ENCODE measurements at regions not wholly inside any gene's neighbourhood (a gene's known extent, or its start where the extent isn't known, plus 50 kb on each side); places are given as distances from the start of the nearest gene placed in this dataset.
"Not testable (repeated sequence)": the region's sequence is repeated elsewhere in the genome, so short reads cannot be mapped to it uniquely, and the experiment has no call there.

DNA sequence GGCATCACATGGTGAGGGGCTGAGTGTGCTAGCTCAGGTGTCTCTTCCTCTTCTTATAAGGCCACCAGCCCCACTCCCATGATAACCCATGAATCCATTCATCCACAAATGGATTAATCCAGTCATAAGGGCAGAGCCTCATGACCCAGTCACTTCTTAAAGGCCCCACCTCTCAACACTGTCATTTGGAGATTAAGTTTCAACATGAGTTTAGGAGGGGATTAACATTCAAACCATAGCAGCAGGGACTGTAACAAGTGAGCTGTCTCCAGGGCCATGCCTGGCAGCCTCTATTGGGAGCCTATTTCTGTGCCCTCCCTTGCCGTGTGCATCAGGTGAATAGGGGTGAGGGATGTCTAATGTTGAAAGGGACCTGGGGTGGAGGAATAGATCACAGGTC is 77.5 kb downstream of the CHRD start:
- TF ChIP-seq ZNF331 (CRISPR knock-in tag; IDR thresholded peaks at IDR 0.05; ENCODE audit: low read depth), result no peak
- TF ChIP-seq, protein P1, sequence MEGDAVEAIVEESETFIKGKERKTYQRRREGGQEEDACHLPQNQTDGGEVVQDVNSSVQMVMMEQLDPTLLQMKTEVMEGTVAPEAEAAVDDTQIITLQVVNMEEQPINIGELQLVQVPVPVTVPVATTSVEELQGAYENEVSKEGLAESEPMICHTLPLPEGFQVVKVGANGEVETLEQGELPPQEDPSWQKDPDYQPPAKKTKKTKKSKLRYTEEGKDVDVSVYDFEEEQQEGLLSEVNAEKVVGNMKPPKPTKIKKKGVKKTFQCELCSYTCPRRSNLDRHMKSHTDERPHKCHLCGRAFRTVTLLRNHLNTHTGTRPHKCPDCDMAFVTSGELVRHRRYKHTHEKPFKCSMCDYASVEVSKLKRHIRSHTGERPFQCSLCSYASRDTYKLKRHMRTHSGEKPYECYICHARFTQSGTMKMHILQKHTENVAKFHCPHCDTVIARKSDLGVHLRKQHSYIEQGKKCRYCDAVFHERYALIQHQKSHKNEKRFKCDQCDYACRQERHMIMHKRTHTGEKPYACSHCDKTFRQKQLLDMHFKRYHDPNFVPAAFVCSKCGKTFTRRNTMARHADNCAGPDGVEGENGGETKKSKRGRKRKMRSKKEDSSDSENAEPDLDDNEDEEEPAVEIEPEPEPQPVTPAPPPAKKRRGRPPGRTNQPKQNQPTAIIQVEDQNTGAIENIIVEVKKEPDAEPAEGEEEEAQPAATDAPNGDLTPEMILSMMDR (conservative IDR thresholded peaks at IDR 0.05; ENCODE audit: low read depth in 2 of 2), result no peak
- TF ChIP-seq ZNF114 (CRISPR knock-in tag; IDR thresholded peaks at IDR 0.05), result no peak
- TF ChIP-seq, protein P2, sequence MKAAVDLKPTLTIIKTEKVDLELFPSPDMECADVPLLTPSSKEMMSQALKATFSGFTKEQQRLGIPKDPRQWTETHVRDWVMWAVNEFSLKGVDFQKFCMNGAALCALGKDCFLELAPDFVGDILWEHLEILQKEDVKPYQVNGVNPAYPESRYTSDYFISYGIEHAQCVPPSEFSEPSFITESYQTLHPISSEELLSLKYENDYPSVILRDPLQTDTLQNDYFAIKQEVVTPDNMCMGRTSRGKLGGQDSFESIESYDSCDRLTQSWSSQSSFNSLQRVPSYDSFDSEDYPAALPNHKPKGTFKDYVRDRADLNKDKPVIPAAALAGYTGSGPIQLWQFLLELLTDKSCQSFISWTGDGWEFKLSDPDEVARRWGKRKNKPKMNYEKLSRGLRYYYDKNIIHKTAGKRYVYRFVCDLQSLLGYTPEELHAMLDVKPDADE (IDR thresholded peaks at IDR 0.05), result no peak
- no peak for TF ChIP-seq NANOG (IDR thresholded peaks at IDR 0.05; ENCODE audit: borderline replicate concordance)
- no peak for TF ChIP-seq EZH2 (IDR thresholded peaks at IDR 0.05; ENCODE audit: low read depth, unreplicated experiment)
- TF ChIP-seq JUNB (IDR thresholded peaks at IDR 0.05; ENCODE audit: unreplicated experiment), result no peak
- TF ChIP-seq STAT1 (IDR thresholded peaks at IDR 0.05; ENCODE audit: unreplicated experiment), result no peak
- TF ChIP-seq CREB1 (CRISPR knock-in tag; IDR thresholded peaks at IDR 0.05; ENCODE audit: low read depth), result no peak
- peaks cover 23% of the 10 kb centered on the region for H3K9me3 Mint-ChIP-seq
- H3K4me1 Mint-ChIP-seq, result no peaks in the 10 kb centered on the region
- Histone ChIP-seq H3K27ac (ENCODE audit: low read depth) (no peak overlapping the region), H3K79me2 (replicated peaks; ENCODE audit: insufficient read depth) (no peaks in the 10 kb centered on the region), H3K36me3 (ENCODE audit: insufficient read depth) (no peaks in the 10 kb centered on the region), H3K9me2 (ENCODE audit: insufficient read depth) (no peaks in the 10 kb centered on the region), H3F3A (replicated peaks; ENCODE audit: low read depth) (no peaks in the 10 kb centered on the region), H2AFZ (no peak overlapping the region), H3K4me3 (no peak overlapping the region), H3K4me2 (no peak overlapping the region), H3K27me3 (ENCODE audit: insufficient read depth) (no peaks in the 10 kb centered on the region), H3K4me1 (ENCODE audit: insufficient read depth) (no peaks in the 10 kb centered on the region), H4K20me1 (replicated peaks; ENCODE audit: insufficient read depth) (no peaks in the 10 kb centered on the region)
- H3K4me3 Mint-ChIP-seq, result no peak overlapping the region
- no peak overlapping the region for H3K27ac Mint-ChIP-seq
- no peak for DNase-seq (ENCODE audit: low spot score)
- H3K27me3 Mint-ChIP-seq (ENCODE audit: insufficient read depth, low read depth, poor library complexity), result peaks cover 6% of the 10 kb centered on the region
- no peak for ATAC-seq
- peaks cover 10% of the 10 kb centered on the region; the same call in 1 of the 3 replicates for H3K36me3 Mint-ChIP-seq (ENCODE audit: low read depth)

DNA sequence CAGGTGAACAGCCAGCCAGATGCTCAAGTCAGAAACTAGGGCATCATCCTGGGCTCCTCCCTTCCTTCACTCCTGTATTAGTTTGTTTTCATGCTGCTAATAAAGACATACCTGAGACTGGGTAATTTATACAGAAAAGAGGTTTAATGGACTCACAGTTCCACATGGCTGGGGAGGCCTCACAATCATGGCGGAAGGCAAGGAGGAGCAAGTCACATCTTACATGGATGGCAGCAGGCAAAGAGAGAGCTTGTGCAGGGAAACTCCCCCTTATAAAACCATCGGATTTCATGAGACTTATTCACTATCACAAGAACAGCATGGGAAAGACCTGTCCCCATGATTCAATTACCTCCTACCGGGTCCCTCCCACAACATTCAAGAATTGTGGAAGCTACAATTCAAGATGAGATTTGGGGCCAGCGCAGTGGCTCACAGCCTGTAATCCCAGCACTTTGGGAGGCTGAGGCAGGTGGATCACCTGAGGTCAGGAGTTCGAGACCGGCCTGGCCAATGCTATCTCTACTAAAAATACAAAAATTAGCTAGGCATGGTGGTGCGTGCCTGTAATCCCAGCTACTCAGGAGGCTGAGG is 78.0 kb downstream of the CHRD start:
- not testable (repeated sequence) for H3K9me2 ChIP-seq (ENCODE audit: insufficient read depth); H3K79me2 ChIP-seq (replicated peaks; ENCODE audit: insufficient read depth); H3K27me3 ChIP-seq (ENCODE audit: insufficient read depth); H3K4me3 ChIP-seq; ATAC-seq; H3F3A ChIP-seq (replicated peaks; ENCODE audit: low read depth); H2AFZ ChIP-seq; H3K36me3 ChIP-seq (ENCODE audit: insufficient read depth); H3K27me3 Mint-ChIP-seq (ENCODE audit: insufficient read depth, low read depth, poor library complexity); H3K4me1 Mint-ChIP-seq; H3K4me1 ChIP-seq (ENCODE audit: insufficient read depth); H3K4me2 ChIP-seq; H3K4me3 Mint-ChIP-seq; H3K27ac Mint-ChIP-seq; DNase-seq (ENCODE audit: low spot score); H4K20me1 ChIP-seq (replicated peaks; ENCODE audit: insufficient read depth); H3K27ac ChIP-seq (ENCODE audit: low read depth); H3K36me3 Mint-ChIP-seq (ENCODE audit: low read depth)
- peaks cover 23% of the 10 kb centered on the region for H3K9me3 Mint-ChIP-seq

Measured in GM23338 (cell line).